Loucy (cell line): ENCODE measurements at regions not wholly inside any gene's neighbourhood (a gene's known extent, or its start where the extent isn't known, plus 50 kb on each side); places are given as distances from the start of the nearest gene placed in this dataset.
A peak's percentile ranks its signal among the peaks of the same experiment; 100 is the strongest.

ENCODE experiments used
- H2AFZ ChIP-seq: fragments of 200-600 bp; sonication (generic); 2 replicates; pipeline ENCODE4 v1.6.0; 2016; ENCODE audit warnings: antibody characterized with exemption, mild to moderate bottlenecking, low read length, moderate library complexity
- H3F3A ChIP-seq: fragments of 200-600 bp; 2 replicates; pipeline ENCODE4 v1.6.0; 2016; ENCODE audit warnings: antibody characterized with exemption, low read depth, mild to moderate bottlenecking
- H3K27me3 ChIP-seq: fragments of 200-600 bp; sonication (generic); 2 replicates; pipeline ENCODE4 v1.6.1; 2014; ENCODE audit warnings: low read length, mild to moderate bottlenecking; ENCODE audit not compliant: insufficient read depth, poor library complexity, severe bottlenecking
- H3K36me3 ChIP-seq: fragments of 200-600 bp; sonication (generic); 2 replicates; pipeline ENCODE4 v1.6.1; 2016; ENCODE audit warnings: low read length; ENCODE audit not compliant: insufficient read depth
- H3K4me1 ChIP-seq: fragments of 200-600 bp; sonication (generic); 2 replicates; pipeline ENCODE4 v1.5.1; 2014; ENCODE audit warnings: low read length, mild to moderate bottlenecking; ENCODE audit not compliant: insufficient read depth, poor library complexity, severe bottlenecking
- H3K4me2 ChIP-seq: fragments of 200-600 bp; sonication (generic); 2 replicates; pipeline ENCODE4 v1.6.0; 2014; ENCODE audit warnings: antibody characterized with exemption, low read length, low read depth, mild to moderate bottlenecking; ENCODE audit not compliant: poor library complexity, severe bottlenecking
- H3K4me3 ChIP-seq: fragments of 200-600 bp; sonication (generic); 2 replicates; pipeline ENCODE4 v1.5.1; 2014; ENCODE audit warnings: low read length, mild to moderate bottlenecking, mixed read lengths; ENCODE audit not compliant: poor library complexity, severe bottlenecking
- H3K79me2 ChIP-seq: fragments of 200-600 bp; sonication (generic); 2 replicates; pipeline ENCODE4 v1.6.1; 2014; ENCODE audit warnings: low read length; ENCODE audit not compliant: insufficient read depth
- H3K9ac ChIP-seq: fragments of 200-600 bp; sonication (generic); 2 replicates; pipeline ENCODE4 v1.6.0; 2014; ENCODE audit warnings: mild to moderate bottlenecking, low read depth, low read length, moderate library complexity; ENCODE audit not compliant: poor library complexity, severe bottlenecking
- H3K9me2 ChIP-seq: fragments of 200-600 bp; sonication (generic); replicated peaks from 2 replicates; pipeline ENCODE4 v1.6.1; 2016; ENCODE audit warnings: low read depth, low read length, mixed read lengths
- H3K9me3 ChIP-seq: fragments of 200-600 bp; sonication (generic); 2 replicates; pipeline ENCODE4 v1.6.1; 2014; ENCODE audit warnings: mild to moderate bottlenecking, antibody characterized with exemption, low read length, low read depth; ENCODE audit not compliant: insufficient read depth
- H4K20me1 ChIP-seq: fragments of 200-600 bp; sonication (generic); 2 replicates; pipeline ENCODE4 v1.6.0; 2014; ENCODE audit warnings: antibody characterized with exemption, low read length, mild to moderate bottlenecking; ENCODE audit not compliant: insufficient read depth, poor library complexity, severe bottlenecking
- CTCF ChIP-seq: fragments of 200-600 bp; sonication (generic); conservative IDR thresholded peaks from 2 replicates; pipeline ENCODE4 v1.5.1; 2014; ENCODE audit warnings: mild to moderate bottlenecking, antibody characterized with exemption, low read length
- EZH2phosphoT487 ChIP-seq: fragments of 200-600 bp; IDR thresholded peaks from 2 replicates; pipeline ENCODE4 v1.6.1; 2018; ENCODE audit warnings: antibody characterized with exemption, mild to moderate bottlenecking, moderate library complexity, borderline replicate concordance

GRCh38 chr14:65936342-65936975 lies 523.9 kb downstream of the FUT8 start:
- peaks cover 32% of the 10 kb centered on the region for H3K4me1 ChIP-seq
- no peak overlapping the region for H3K9ac ChIP-seq
- H3K4me2 ChIP-seq = no peak overlapping the region
- H3K36me3 ChIP-seq = no peaks in the 10 kb centered on the region
- H3K9me2 ChIP-seq = no peaks in the 10 kb centered on the region
- no peak for TF ChIP-seq CTCF
- TF ChIP-seq EZH2phosphoT487 = no peak
- no peaks in the 10 kb centered on the region for H3K27me3 ChIP-seq
- no peaks in the 10 kb centered on the region for H4K20me1 ChIP-seq
- H3F3A ChIP-seq = no peaks in the 10 kb centered on the region
- no peak overlapping the region for H3K4me3 ChIP-seq
- no peaks in the 10 kb centered on the region for H3K9me3 ChIP-seq
- H2AFZ ChIP-seq = no peak overlapping the region
- no peaks in the 10 kb centered on the region for H3K79me2 ChIP-seq

- H3K4me2 ChIP-seq = peak overlapping the region; percentile 44
- peak overlapping the region; percentile 36; the same call in 1 of the 2 replicates for H2AFZ ChIP-seq
- TF ChIP-seq CTCF (no peak), EZH2phosphoT487 (no peak)
These were observed 524.8 kb downstream of the FUT8 start for GRCh38 chr14:65937079-65937959.

GRCh38 chr14:65937960-65938316 lies 525.4 kb downstream of the FUT8 start:
- TF ChIP-seq EZH2phosphoT487 = no peak
- no peak for TF ChIP-seq CTCF
- no peak overlapping the region for H3K9ac ChIP-seq
- no peaks in the 10 kb centered on the region for H3F3A ChIP-seq
- H3K4me2 ChIP-seq = peak overlapping the region; percentile 44
- no peaks in the 10 kb centered on the region for H3K9me2 ChIP-seq
- H4K20me1 ChIP-seq = no peaks in the 10 kb centered on the region
- peak overlapping the region; percentile 27 for H3K4me3 ChIP-seq
- no peaks in the 10 kb centered on the region for H3K9me3 ChIP-seq
- H3K36me3 ChIP-seq = no peaks in the 10 kb centered on the region
- peaks cover 32% of the 10 kb centered on the region for H3K4me1 ChIP-seq
- H3K27me3 ChIP-seq = no peaks in the 10 kb centered on the region
- H3K79me2 ChIP-seq = no peaks in the 10 kb centered on the region
- H2AFZ ChIP-seq = no peak overlapping the region

More at GRCh38 chr14:65937079-65937959, 524.8 kb downstream of the FUT8 start:
- Histone ChIP-seq H3K4me1 (peaks cover 32% of the 10 kb centered on the region), H3K4me3 (peak overlapping the region; percentile 27), H3K9me2 (no peaks in the 10 kb centered on the region), H3F3A (no peaks in the 10 kb centered on the region), H4K20me1 (no peaks in the 10 kb centered on the region), H3K27me3 (no peaks in the 10 kb centered on the region), H3K9ac (no peak overlapping the region), H3K36me3 (no peaks in the 10 kb centered on the region), H3K79me2 (no peaks in the 10 kb centered on the region), H3K9me3 (no peaks in the 10 kb centered on the region)
